Neural progenitor cell (in vitro differentiated cells): ENCODE measurements at regions not wholly inside any gene's neighbourhood (a gene's known extent, or its start where the extent isn't known, plus 50 kb on each side); places are given as distances from the start of the nearest gene placed in this dataset.

Source experiments
- DNase-seq: peaks from one replicate; pipeline ENCODE4 v3.0.0-alpha.2; 2016; ENCODE audit warnings: low spot score
- H2AFZ ChIP-seq: fragments of 200-600 bp; sonication (generic); replicated peaks from 2 replicates; pipeline ENCODE4 v1.6.1; 2016; ENCODE audit warnings: antibody characterized with exemption
- H3F3A ChIP-seq: fragments of 200-600 bp; sonication (generic); 2 replicates; pipeline ENCODE4 v1.6.1; 2016; ENCODE audit warnings: antibody characterized with exemption, low read depth
- H3K27ac ChIP-seq: fragments of 200-600 bp; sonication (generic); 2 replicates; pipeline ENCODE4 v1.5.1; 2016; ENCODE audit warnings: mild to moderate bottlenecking
- H3K27me3 ChIP-seq: fragments of 200-600 bp; sonication (generic); 2 replicates; pipeline ENCODE4 v1.6.1; 2016; ENCODE audit warnings: mild to moderate bottlenecking, moderate library complexity
- H3K36me3 ChIP-seq: fragments of 200-600 bp; sonication (generic); 2 replicates; pipeline ENCODE4 v1.5.1; 2016
- H3K4me1 ChIP-seq: fragments of 200-600 bp; sonication (generic); 2 replicates; pipeline ENCODE4 v1.6.1; 2016; ENCODE audit warnings: mixed run types
- H3K4me2 ChIP-seq: fragments of 200-600 bp; sonication (generic); 2 replicates; pipeline ENCODE4 v1.6.1; 2016
- H3K4me3 ChIP-seq: fragments of 200-600 bp; sonication (generic); 2 replicates; pipeline ENCODE4 v1.5.1; 2016
- H3K79me2 ChIP-seq: fragments of 200-600 bp; sonication (generic); 2 replicates; pipeline ENCODE4 v1.6.1; 2016; ENCODE audit warnings: low read depth
- H3K9ac ChIP-seq: fragments of 200-600 bp; sonication (generic); 2 replicates; pipeline ENCODE4 v1.6.1; 2016
- H3K9me3 ChIP-seq: fragments of 200-600 bp; sonication (generic); 2 replicates; pipeline ENCODE4 v1.5.1; 2016; ENCODE audit warnings: low read depth
- H4K20me1 ChIP-seq: fragments of 200-600 bp; sonication (generic); 2 replicates; pipeline ENCODE4 v1.6.1; 2016; ENCODE audit warnings: low read depth
- H3K27ac Mint-ChIP-seq: 3 replicates; pipeline ENCODE4 v1.8.0; 2021; ENCODE audit warnings: mixed read lengths
- H3K27me3 Mint-ChIP-seq: 2 replicates; pipeline ENCODE4 v1.8.0; 2022; ENCODE audit warnings: low read depth, mild to moderate bottlenecking, inconsistent platforms, moderate library complexity, mixed read lengths; ENCODE audit not compliant: insufficient read depth
- H3K36me3 Mint-ChIP-seq: 3 replicates; pipeline ENCODE4 v1.8.0; 2021; ENCODE audit warnings: mixed read lengths
- H3K4me1 Mint-ChIP-seq: 3 replicates; pipeline ENCODE4 v1.8.0; 2021; ENCODE audit warnings: mixed read lengths
- H3K4me3 Mint-ChIP-seq: 3 replicates; pipeline ENCODE4 v1.8.0; 2021; ENCODE audit warnings: mild to moderate bottlenecking, moderate library complexity, mixed read lengths
- H3K9me3 Mint-ChIP-seq: 3 replicates; pipeline ENCODE4 v1.8.0; 2020; ENCODE audit warnings: mixed read lengths
- EZH2 ChIP-seq: fragments of 200-600 bp; sonication (generic); IDR thresholded peaks from 2 replicates; pipeline ENCODE4 v1.6.1; 2017; ENCODE audit warnings: antibody characterized with exemption, mild to moderate bottlenecking, moderate library complexity
- EZH2phosphoT487 ChIP-seq: fragments of 200-600 bp; sonication (generic); IDR thresholded peaks from 2 replicates; pipeline ENCODE4 v1.6.1; 2017; ENCODE audit warnings: antibody characterized with exemption
- TF ChIP-seq, protein P1 (sequence below): fragments of 200-600 bp; sonication (generic); IDR thresholded peaks from 2 replicates; pipeline ENCODE4 v1.5.1; 2017; ENCODE audit warnings: antibody characterized with exemption, mild to moderate bottlenecking

DNA sequence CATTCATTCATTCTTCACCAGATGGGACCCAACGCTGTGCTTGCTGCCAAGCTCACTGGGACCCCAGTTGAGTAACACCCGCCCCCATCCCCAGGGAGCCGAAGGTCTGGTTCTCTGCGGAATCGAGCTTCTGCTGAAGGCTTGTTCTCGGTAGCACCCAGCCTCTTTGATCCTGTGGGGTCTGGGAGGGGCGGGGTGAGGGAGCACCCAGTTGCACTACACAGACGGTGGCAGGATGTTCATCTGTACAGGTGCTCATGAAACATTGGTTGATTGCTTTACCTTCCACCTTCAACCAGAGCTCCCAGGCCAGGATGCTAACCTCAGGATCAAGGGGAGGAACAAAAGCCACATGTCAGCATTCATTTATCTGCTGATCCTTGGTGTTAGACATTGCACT lies 77.7 kb upstream of the RGMA start:
- Histone ChIP-seq H3K36me3 (no peaks in the 10 kb centered on the region), H3K4me3 (no peak overlapping the region), H3K9me3 (no peaks in the 10 kb centered on the region), H3F3A (peaks cover 24% of the 10 kb centered on the region), H3K4me2 (no peak overlapping the region), H2AFZ (no peak overlapping the region), H3K79me2 (no peaks in the 10 kb centered on the region), H4K20me1 (no peaks in the 10 kb centered on the region), H3K9ac (no peak overlapping the region), H3K27ac (no peak overlapping the region), H3K4me1 (peaks cover 40% of the 10 kb centered on the region), H3K27me3 (no peaks in the 10 kb centered on the region)
- Mint-ChIP-seq H3K9me3 (peaks cover 3% of the 10 kb centered on the region), H3K4me1 (peaks cover 37% of the 10 kb centered on the region), H3K4me3 (no peak overlapping the region), H3K36me3 (peaks cover 2% of the 10 kb centered on the region), H3K27me3 (peaks cover 5% of the 10 kb centered on the region), H3K27ac (peak overlapping the region; percentile 6)
- TF ChIP-seq EZH2phosphoT487 = no peak
- TF ChIP-seq, protein P1, sequence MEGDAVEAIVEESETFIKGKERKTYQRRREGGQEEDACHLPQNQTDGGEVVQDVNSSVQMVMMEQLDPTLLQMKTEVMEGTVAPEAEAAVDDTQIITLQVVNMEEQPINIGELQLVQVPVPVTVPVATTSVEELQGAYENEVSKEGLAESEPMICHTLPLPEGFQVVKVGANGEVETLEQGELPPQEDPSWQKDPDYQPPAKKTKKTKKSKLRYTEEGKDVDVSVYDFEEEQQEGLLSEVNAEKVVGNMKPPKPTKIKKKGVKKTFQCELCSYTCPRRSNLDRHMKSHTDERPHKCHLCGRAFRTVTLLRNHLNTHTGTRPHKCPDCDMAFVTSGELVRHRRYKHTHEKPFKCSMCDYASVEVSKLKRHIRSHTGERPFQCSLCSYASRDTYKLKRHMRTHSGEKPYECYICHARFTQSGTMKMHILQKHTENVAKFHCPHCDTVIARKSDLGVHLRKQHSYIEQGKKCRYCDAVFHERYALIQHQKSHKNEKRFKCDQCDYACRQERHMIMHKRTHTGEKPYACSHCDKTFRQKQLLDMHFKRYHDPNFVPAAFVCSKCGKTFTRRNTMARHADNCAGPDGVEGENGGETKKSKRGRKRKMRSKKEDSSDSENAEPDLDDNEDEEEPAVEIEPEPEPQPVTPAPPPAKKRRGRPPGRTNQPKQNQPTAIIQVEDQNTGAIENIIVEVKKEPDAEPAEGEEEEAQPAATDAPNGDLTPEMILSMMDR = no peak
- no peak for TF ChIP-seq EZH2
- DNase-seq = no peak

DNA sequence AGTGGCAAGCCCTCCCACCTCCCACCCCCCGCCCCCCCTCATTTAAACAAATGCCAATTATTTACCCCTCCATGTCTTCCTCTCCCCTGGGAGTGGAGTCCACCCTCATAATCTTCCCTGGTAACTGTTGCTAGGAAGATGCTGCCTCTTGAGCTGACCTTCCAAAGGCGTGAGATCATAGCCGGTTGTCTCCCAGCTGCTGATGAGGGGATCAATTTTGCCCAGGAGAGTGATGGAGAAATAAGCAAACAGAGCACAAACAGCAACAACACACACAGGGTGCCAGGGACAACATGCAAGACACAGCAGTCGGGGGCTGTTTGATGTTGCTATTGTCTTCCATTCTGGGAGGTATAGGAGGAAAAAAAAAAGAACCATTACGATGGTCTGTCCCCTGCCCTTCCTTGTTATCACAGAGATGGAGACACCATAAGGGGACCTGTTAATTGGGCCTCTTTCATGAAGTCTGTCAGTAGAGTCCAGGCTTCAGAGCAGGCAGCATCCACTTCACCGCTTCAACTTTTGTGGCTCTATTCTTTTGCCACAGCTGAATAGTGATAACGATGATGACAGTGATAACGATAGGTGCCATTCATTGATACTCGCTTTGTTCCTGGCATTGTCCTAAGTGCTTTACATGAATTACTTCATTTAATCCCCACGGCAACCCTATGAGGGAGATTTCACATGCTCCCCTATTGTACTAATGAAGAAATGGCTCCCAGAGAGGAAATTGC lies 76.9 kb upstream of the RGMA start:
- Histone ChIP-seq H3K79me2 (no peaks in the 10 kb centered on the region), H3K4me1 (peaks cover 41% of the 10 kb centered on the region), H3K27me3 (no peaks in the 10 kb centered on the region), H3K9me3 (no peaks in the 10 kb centered on the region), H4K20me1 (no peaks in the 10 kb centered on the region), H3K27ac (no peak overlapping the region), H3K9ac (no peak overlapping the region), H3K4me2 (no peak overlapping the region), H3F3A (peaks cover 29% of the 10 kb centered on the region), H2AFZ (no peak overlapping the region), H3K36me3 (no peaks in the 10 kb centered on the region), H3K4me3 (no peak overlapping the region)
- Mint-ChIP-seq H3K27ac (peak overlapping the region; percentile 6), H3K36me3 (peaks cover 2% of the 10 kb centered on the region), H3K4me3 (no peak overlapping the region), H3K9me3 (peaks cover 3% of the 10 kb centered on the region), H3K4me1 (peaks cover 38% of the 10 kb centered on the region), H3K27me3 (peaks cover 5% of the 10 kb centered on the region)
- peak; percentile 31 for DNase-seq
- TF ChIP-seq, protein P1 = no peak
- no peak for TF ChIP-seq EZH2phosphoT487
- no peak for TF ChIP-seq EZH2

DNA sequence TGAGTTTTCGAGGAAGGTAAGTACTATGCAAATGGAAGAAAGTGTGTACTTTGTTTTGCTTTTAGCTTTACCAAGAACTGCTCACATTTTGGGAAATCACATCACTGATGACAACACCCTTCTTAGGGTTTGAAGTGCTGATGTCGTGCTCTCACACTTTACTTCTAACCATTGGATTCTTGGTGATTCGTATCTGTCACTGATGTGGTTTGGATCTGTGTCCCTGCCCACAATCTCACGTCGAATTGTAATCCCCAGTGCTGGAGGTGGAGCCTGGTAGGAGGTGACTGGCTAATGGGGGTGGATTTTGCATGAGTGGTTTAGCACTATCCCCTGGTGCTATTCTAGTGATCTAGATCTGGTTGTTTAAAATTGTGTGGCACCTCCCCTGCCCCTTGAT lies 75.4 kb upstream of the RGMA start:
- Histone ChIP-seq H3K9me3 (no peaks in the 10 kb centered on the region), H3F3A (peaks cover 28% of the 10 kb centered on the region), H4K20me1 (no peaks in the 10 kb centered on the region), H3K27me3 (no peaks in the 10 kb centered on the region), H3K79me2 (no peaks in the 10 kb centered on the region), H3K27ac (no peak overlapping the region), H3K9ac (no peak overlapping the region), H3K4me1 (peaks cover 45% of the 10 kb centered on the region), H2AFZ (no peak overlapping the region), H3K4me2 (no peak overlapping the region), H3K4me3 (no peak overlapping the region), H3K36me3 (no peaks in the 10 kb centered on the region)
- DNase-seq = no peak
- Mint-ChIP-seq H3K36me3 (peaks cover 2% of the 10 kb centered on the region), H3K4me1 (peaks cover 42% of the 10 kb centered on the region), H3K27me3 (peaks cover 3% of the 10 kb centered on the region), H3K9me3 (peaks cover 3% of the 10 kb centered on the region), H3K27ac (no peak overlapping the region), H3K4me3 (no peak overlapping the region)
- TF ChIP-seq EZH2 (no peak), EZH2phosphoT487 (no peak)

GRCh38 chr15:93162560-93162959 lies 73.5 kb upstream of the RGMA start:
- H3K4me1 Mint-ChIP-seq = peaks cover 49% of the 10 kb centered on the region
- no peaks in the 10 kb centered on the region for H3K36me3 ChIP-seq
- H3K9me3 ChIP-seq = no peaks in the 10 kb centered on the region
- no peak overlapping the region for H2AFZ ChIP-seq
- H3K9me3 Mint-ChIP-seq = peaks cover 6% of the 10 kb centered on the region
- H4K20me1 ChIP-seq = no peaks in the 10 kb centered on the region
- peaks cover 2% of the 10 kb centered on the region for H3K27me3 Mint-ChIP-seq
- H3K27ac Mint-ChIP-seq = no peak overlapping the region
- H3K4me2 ChIP-seq = no peak overlapping the region
- H3K4me3 ChIP-seq = no peak overlapping the region
- no peaks in the 10 kb centered on the region for H3K27me3 ChIP-seq
- H3K4me1 ChIP-seq = peaks cover 52% of the 10 kb centered on the region
- TF ChIP-seq, protein P1 = no peak
- no peak for TF ChIP-seq EZH2phosphoT487
- TF ChIP-seq EZH2 = no peak
- no peak for DNase-seq
- peaks cover 2% of the 10 kb centered on the region for H3K36me3 Mint-ChIP-seq
- H3K79me2 ChIP-seq = no peaks in the 10 kb centered on the region
- H3K9ac ChIP-seq = no peak overlapping the region
- H3K27ac ChIP-seq = no peak overlapping the region
- H3K4me3 Mint-ChIP-seq = no peak overlapping the region
- peaks cover 28% of the 10 kb centered on the region for H3F3A ChIP-seq
